Gastrocnemius medialis (tissue), 4 donors: ENCODE measurements at regions not wholly inside any gene's neighbourhood (a gene's known extent, or its start where the extent isn't known, plus 50 kb on each side); places are given as distances from the start of the nearest gene placed in this dataset.

Experiments
- POLR2A ChIP-seq, 2 donors: fragments of 450-650 bp; IDR thresholded peaks; one replicate each; pipeline ENCODE4 v1.6.1; 2017; ENCODE audit warnings: antibody characterized with exemption in 2 of 2, mild to moderate bottlenecking in 2 of 2, moderate library complexity in 2 of 2
- TF ChIP-seq, protein P1 (sequence below), 5 experiments: fragments of 450-650 bp in 3 of 5; fragments of 200-600 bp in 2 of 5; sonication (generic) in 2 of 5; IDR thresholded peaks in 4 of 5; conservative IDR thresholded peaks in 1 of 5; 1 replicate in 4 of 5; 2 replicates in 1 of 5; pipeline ENCODE4 v1.5.1; 2016 to 2019; ENCODE audit warnings: antibody characterized with exemption in 5 of 5, mild to moderate bottlenecking in 3 of 5, moderate library complexity in 3 of 5

DNA sequence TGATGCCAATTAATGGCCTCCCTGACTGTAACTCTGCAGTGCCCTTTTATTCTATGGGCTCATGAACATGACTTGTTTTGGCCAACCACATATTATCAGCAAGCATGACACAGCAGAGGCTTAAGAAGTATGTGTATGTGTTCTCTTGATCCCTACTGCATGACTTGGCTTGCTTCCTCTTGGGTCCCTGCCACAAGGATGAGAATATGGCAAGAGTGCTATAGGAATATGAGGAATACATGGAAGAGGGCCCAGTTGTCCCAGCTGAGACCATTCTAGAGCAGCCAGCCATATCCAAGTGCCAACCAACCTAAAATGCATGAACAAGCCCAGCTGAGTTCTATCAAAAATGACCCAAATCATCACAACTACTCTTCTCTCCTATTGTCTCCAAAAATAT is 576.7 kb upstream of the PCDH9 start:
- TF ChIP-seq, protein P1, sequence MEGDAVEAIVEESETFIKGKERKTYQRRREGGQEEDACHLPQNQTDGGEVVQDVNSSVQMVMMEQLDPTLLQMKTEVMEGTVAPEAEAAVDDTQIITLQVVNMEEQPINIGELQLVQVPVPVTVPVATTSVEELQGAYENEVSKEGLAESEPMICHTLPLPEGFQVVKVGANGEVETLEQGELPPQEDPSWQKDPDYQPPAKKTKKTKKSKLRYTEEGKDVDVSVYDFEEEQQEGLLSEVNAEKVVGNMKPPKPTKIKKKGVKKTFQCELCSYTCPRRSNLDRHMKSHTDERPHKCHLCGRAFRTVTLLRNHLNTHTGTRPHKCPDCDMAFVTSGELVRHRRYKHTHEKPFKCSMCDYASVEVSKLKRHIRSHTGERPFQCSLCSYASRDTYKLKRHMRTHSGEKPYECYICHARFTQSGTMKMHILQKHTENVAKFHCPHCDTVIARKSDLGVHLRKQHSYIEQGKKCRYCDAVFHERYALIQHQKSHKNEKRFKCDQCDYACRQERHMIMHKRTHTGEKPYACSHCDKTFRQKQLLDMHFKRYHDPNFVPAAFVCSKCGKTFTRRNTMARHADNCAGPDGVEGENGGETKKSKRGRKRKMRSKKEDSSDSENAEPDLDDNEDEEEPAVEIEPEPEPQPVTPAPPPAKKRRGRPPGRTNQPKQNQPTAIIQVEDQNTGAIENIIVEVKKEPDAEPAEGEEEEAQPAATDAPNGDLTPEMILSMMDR (IDR thresholded peaks at IDR 0.05 in 4 of 5, conservative IDR thresholded peaks at IDR 0.05 in 1 of 5) = no peak
- no peak for TF ChIP-seq POLR2A (IDR thresholded peaks at IDR 0.05)
